Activated CD8-positive, alpha-beta T cell treated with anti-CD3 and anti-CD28 coated beads for 36 hours (primary cell): ENCODE measurements at regions not wholly inside any gene's neighbourhood (a gene's known extent, or its start where the extent isn't known, plus 50 kb on each side); places are given as distances from the start of the nearest gene placed in this dataset.
"Not testable (repeated sequence)": the region's sequence is repeated elsewhere in the genome, so short reads cannot be mapped to it uniquely, and the experiment has no call there.

Source experiments
- ATAC-seq: fragments of 200-7000 bp; cut with Tn5 transposase; one replicate; pipeline ENCODE4 v1.10.0; 2021; ENCODE audit warnings: mild to moderate bottlenecking, moderate library complexity
- CTCF ChIA-PET: fragments of 350-600 bp; sonication (Branson Sonifier 250); formaldehyde crosslinking; loops from one replicate; lab custom pipeline; 2021; ENCODE audit warnings: antibody characterized with exemption; lab: Charles Lee
- POLR2A ChIA-PET: fragments of 350-600 bp; sonication (Branson Sonifier 250); formaldehyde crosslinking; loops from one replicate; lab custom pipeline; 2021; ENCODE audit warnings: antibody characterized with exemption; lab: Charles Lee
- DNase-seq: peaks from one replicate; pipeline ENCODE4 v3.0.0-alpha.2; 2020
- H3K27ac Mint-ChIP-seq: one replicate; pipeline ENCODE4 v1.8.0; 2021; ENCODE audit warnings: mild to moderate bottlenecking, mixed read lengths
- H3K27me3 Mint-ChIP-seq: one replicate; pipeline ENCODE4 v1.8.0; 2021; ENCODE audit warnings: mixed read lengths
- H3K36me3 Mint-ChIP-seq: one replicate; pipeline ENCODE4 v1.8.0; 2021; ENCODE audit warnings: low read depth, mixed read lengths
- H3K4me1 Mint-ChIP-seq: one replicate; pipeline ENCODE4 v1.8.0; 2021; ENCODE audit warnings: low read depth, mixed read lengths
- H3K4me3 Mint-ChIP-seq: one replicate; pipeline ENCODE4 v1.8.0; 2021; ENCODE audit warnings: mild to moderate bottlenecking, moderate library complexity, mixed read lengths
- H3K9me3 Mint-ChIP-seq: one replicate; pipeline ENCODE4 v1.8.0; 2021; ENCODE audit warnings: mixed read lengths
- CTCF ChIP-seq: fragments of 200-600 bp; IDR thresholded peaks from one replicate; pipeline ENCODE4 v1.8.0; 2022; ENCODE audit warnings: antibody characterized with exemption, mild to moderate bottlenecking
- intact Hi-C: fragments of 100-400 bp; cut with micrococcal nuclease; formaldehyde crosslinking; loops from one replicate; pipeline ENCODE4 v1.10.0; 2022

- intact Hi-C loops: no loop called here
- H3K36me3 Mint-ChIP-seq: no peaks in the 10 kb centered on the region
- no peaks in the 10 kb centered on the region for H3K27me3 Mint-ChIP-seq
- H3K27ac Mint-ChIP-seq: no peak overlapping the region
- H3K9me3 Mint-ChIP-seq: peaks cover 2% of the 10 kb centered on the region
- H3K4me3 Mint-ChIP-seq: no peak overlapping the region
- no peaks in the 10 kb centered on the region for H3K4me1 Mint-ChIP-seq
- ChIA-PET CTCF (no interaction called here), POLR2A (no interaction called here)
- no peak for TF ChIP-seq CTCF
- DNase-seq (no peak), ATAC-seq (no peak)
Observed at GRCh38 chr21:18104802-18105201, 139.8 kb upstream of the CHODL start.

- POLR2A ChIA-PET, H3K27me3 Mint-ChIP-seq, H3K4me1 Mint-ChIP-seq, H3K36me3 Mint-ChIP-seq, H3K27ac Mint-ChIP-seq, intact Hi-C loops, H3K4me3 Mint-ChIP-seq, ATAC-seq, DNase-seq, CTCF ChIA-PET: not testable (repeated sequence)
- H3K9me3 Mint-ChIP-seq: peaks cover 28% of the 10 kb centered on the region
Observed at GRCh38 chr21:18096413-18096812, 148.2 kb upstream of the CHODL start.

- ATAC-seq: no peak
- H3K36me3 Mint-ChIP-seq: no peaks in the 10 kb centered on the region
- no peaks in the 10 kb centered on the region for H3K27me3 Mint-ChIP-seq
- no peak for DNase-seq
- TF ChIP-seq CTCF: no peak
- no peaks in the 10 kb centered on the region for H3K4me1 Mint-ChIP-seq
- POLR2A ChIA-PET: no interaction called here
- CTCF ChIA-PET: no interaction called here
- intact Hi-C loops: no loop called here
- peaks cover 19% of the 10 kb centered on the region for H3K9me3 Mint-ChIP-seq
- H3K4me3 Mint-ChIP-seq: no peak overlapping the region
- H3K27ac Mint-ChIP-seq: no peak overlapping the region
Observed at GRCh38 chr21:18089786-18090185, 154.8 kb upstream of the CHODL start.

DNA sequence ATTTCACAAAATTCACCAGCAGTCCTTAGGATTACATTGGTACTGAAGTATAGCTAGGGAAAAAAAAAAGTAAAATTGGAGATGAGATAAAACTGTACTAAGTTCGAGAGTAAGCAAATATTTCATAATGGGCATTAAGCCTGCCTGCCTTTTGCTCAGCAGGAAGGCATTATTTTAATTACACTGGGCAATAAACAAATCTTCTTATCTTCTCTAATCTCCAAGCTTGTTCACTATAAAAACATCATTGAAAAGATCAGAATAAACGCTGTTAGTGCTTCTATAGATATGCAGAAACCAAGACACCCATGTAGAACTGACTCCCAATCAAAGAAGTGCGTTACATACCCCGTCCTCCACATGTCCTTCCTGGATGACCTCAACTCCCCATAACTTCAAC, 174.2 kb upstream of the CHODL start:
- H3K9me3 Mint-ChIP-seq: no peaks in the 10 kb centered on the region
- ChIA-PET POLR2A (no interaction called here), CTCF (no interaction called here)
- intact Hi-C loops: no loop called here
- no peak for TF ChIP-seq CTCF
- no peaks in the 10 kb centered on the region for H3K27me3 Mint-ChIP-seq
- no peak overlapping the region for H3K4me3 Mint-ChIP-seq
- H3K27ac Mint-ChIP-seq: no peak overlapping the region
- H3K36me3 Mint-ChIP-seq: no peaks in the 10 kb centered on the region
- no peaks in the 10 kb centered on the region for H3K4me1 Mint-ChIP-seq
- DNase-seq (no peak), ATAC-seq (no peak)

- ChIA-PET POLR2A (no interaction called here), CTCF (no interaction called here)
- Mint-ChIP-seq H3K27me3 (no peaks in the 10 kb centered on the region), H3K4me3 (no peak overlapping the region), H3K4me1 (no peaks in the 10 kb centered on the region), H3K36me3 (no peaks in the 10 kb centered on the region), H3K27ac (no peak overlapping the region), H3K9me3 (no peaks in the 10 kb centered on the region)
- TF ChIP-seq CTCF: no peak
- intact Hi-C loops: no loop called here
- no peak for ATAC-seq
- DNase-seq: no peak
Observed at GRCh38 chr21:18069875-18070274, 174.8 kb upstream of the CHODL start.

DNA sequence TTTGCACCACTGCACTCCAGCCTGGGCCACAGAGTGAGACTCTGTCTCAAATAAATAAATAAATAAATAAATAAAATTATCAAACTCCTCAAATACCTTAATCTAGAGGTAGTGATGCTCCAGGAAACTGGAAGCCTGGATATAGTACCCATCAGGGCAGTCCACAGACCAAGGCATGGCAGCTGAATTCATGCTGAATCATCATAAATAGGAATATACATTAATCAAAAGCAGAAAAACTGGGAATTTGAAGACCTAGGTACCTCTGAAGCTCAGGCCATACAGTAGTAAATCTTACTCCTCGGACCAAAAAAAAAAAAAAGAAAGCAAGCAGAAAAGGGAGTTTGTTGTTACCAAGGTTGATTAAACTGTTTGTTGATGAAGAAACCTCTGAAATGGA, 184.2 kb upstream of the CHODL start:
- Mint-ChIP-seq H3K27ac (no peak overlapping the region), H3K27me3 (no peaks in the 10 kb centered on the region), H3K36me3 (no peaks in the 10 kb centered on the region), H3K9me3 (peaks cover 1% of the 10 kb centered on the region), H3K4me1 (no peaks in the 10 kb centered on the region), H3K4me3 (no peak overlapping the region)
- ATAC-seq: no peak
- ChIA-PET POLR2A (no interaction called here), CTCF (no interaction called here)
- no peak for TF ChIP-seq CTCF
- no peak for DNase-seq
- intact Hi-C loops: no loop called here
